Esophagus squamous epithelium (tissue), 5 donors: ENCODE measurements at regions not wholly inside any gene's neighbourhood (a gene's known extent, or its start where the extent isn't known, plus 50 kb on each side); places are given as distances from the start of the nearest gene placed in this dataset.

Source experiments
- DNase-seq: peaks from one replicate; lab custom pipeline; 2025; lab: John Stamatoyannopoulos, UW
- H3K27ac ChIP-seq, 4 donors: fragments of 200-600 bp; sonication (generic); one replicate each; pipeline ENCODE4 v1.5.1; 2016 to 2019; ENCODE audit warnings: mild to moderate bottlenecking in 1 of 4
- H3K27me3 ChIP-seq, 4 donors: fragments of 200-600 bp; sonication (generic); 1 replicate in 3 of 4; 2 replicates in 1 of 4; pipeline versions ENCODE4 v1.5.1 to v1.6.0; 2017 to 2021; ENCODE audit warnings: antibody characterized with exemption in 1 of 4
- H3K36me3 ChIP-seq, 3 donors: fragments of 200-600 bp; sonication (generic); one replicate each; pipeline ENCODE4 v1.5.1; 2016 to 2019
- H3K4me1 ChIP-seq, 3 donors: fragments of 200-600 bp; sonication (generic); one replicate each; pipeline ENCODE4 v1.5.1; 2017 to 2019
- H3K4me3 ChIP-seq, 4 donors: fragments of 200-600 bp; sonication (generic); 1 replicate in 3 of 4; 2 replicates in 1 of 4; pipeline ENCODE4 v1.5.1; 2016 to 2019; ENCODE audit warnings: mild to moderate bottlenecking in 2 of 4, moderate library complexity in 1 of 4
- H3K9me3 ChIP-seq, 3 donors: fragments of 200-600 bp; sonication (generic); one replicate each; pipeline ENCODE4 v1.5.1; 2016 to 2019
- POLR2A ChIP-seq, 4 donors: fragments of 450-650 bp; IDR thresholded peaks; one replicate each; pipeline ENCODE4 v1.6.1; 2017; ENCODE audit warnings: antibody characterized with exemption in 4 of 4, mild to moderate bottlenecking in 4 of 4, moderate library complexity in 3 of 4
- WGBS, 2 donors: methylation state at CpG; one replicate each; pipeline ENCODE4 v1.1.5; 2018; 5-methylcytosine and 5-hydroxymethylcytosine counted together
- intact Hi-C: fragments of 100-400 bp; cut with DNase I; formaldehyde crosslinking; loops from one replicate; pipeline ENCODE4 v1.15.0; 2022
- TF ChIP-seq, protein P1 (sequence below), 6 experiments: fragments of 450-650 bp in 4 of 6; fragments of 200-600 bp in 2 of 6; sonication (generic) in 2 of 6; IDR thresholded peaks; one replicate each; pipeline ENCODE4 v1.5.1; 2016 to 2019; ENCODE audit warnings: antibody characterized with exemption in 6 of 6, mild to moderate bottlenecking in 4 of 6, moderate library complexity in 4 of 6
- donor health status: DM: yes; HTN: yes; CAD: no.

DNA sequence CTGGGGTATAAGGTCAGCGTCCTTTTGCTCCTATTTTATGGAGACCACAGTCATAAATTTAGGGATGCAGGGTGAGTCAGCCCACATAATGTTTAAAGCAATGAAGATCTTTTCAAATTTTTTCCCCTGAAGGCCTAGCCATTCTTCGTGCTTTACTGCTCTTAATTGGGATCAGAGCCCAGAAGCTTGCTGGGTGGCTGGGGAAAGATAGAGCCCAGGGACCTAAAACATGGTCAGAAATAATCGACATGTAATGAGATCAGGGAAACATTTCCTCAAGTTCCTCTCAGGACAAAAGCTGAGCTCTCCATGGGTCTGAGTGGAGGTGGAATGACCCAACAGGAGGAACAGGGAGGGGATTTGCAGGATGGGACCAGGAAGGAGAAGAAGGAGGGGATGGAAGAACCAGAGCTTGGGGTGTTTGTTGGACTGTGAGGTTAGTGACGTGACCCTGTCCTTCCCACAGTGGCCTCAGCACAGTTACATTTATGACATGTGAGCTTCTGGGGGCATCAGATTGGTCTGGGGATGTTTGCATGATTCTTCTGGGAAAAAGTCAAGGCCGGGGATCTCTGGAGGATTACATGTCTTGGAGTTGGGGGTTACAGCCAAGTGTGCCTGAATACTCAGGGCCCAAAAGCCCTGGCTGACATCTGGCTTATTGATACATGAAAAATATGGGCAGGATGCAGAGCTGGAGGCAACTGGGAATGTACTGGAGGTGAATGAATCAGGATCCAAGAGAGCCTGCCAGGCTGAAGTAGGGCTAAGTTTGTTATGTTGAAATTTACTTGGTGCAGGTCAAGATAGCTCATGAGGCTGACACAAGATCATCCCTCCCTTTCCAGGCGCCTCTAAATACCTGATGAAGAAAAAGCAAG, 477.9 kb downstream of the RPS24 start:
- TF ChIP-seq, protein P1, sequence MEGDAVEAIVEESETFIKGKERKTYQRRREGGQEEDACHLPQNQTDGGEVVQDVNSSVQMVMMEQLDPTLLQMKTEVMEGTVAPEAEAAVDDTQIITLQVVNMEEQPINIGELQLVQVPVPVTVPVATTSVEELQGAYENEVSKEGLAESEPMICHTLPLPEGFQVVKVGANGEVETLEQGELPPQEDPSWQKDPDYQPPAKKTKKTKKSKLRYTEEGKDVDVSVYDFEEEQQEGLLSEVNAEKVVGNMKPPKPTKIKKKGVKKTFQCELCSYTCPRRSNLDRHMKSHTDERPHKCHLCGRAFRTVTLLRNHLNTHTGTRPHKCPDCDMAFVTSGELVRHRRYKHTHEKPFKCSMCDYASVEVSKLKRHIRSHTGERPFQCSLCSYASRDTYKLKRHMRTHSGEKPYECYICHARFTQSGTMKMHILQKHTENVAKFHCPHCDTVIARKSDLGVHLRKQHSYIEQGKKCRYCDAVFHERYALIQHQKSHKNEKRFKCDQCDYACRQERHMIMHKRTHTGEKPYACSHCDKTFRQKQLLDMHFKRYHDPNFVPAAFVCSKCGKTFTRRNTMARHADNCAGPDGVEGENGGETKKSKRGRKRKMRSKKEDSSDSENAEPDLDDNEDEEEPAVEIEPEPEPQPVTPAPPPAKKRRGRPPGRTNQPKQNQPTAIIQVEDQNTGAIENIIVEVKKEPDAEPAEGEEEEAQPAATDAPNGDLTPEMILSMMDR (IDR thresholded peaks at IDR 0.05): no peak
- no peak for TF ChIP-seq POLR2A (IDR thresholded peaks at IDR 0.05)
- peaks cover 0 to 3% (median 0%) of the 10 kb centered on the region in 4 donors for H3K27me3 ChIP-seq
- intact Hi-C loops: no loop called here
- H3K4me3 ChIP-seq: no peak overlapping the region
- H3K27ac ChIP-seq: peak overlapping the region in 3 of 4 donors; percentile 52 to 61 (median 58)
- H3K9me3 ChIP-seq: no peaks in the 10 kb centered on the region
- H3K36me3 ChIP-seq: no peaks in the 10 kb centered on the region
- DNase-seq: no peak
- peaks cover 0 to 58% (median 19%) of the 10 kb centered on the region in 3 donors for H3K4me1 ChIP-seq
- WGBS, 2 donors: 61 to 66% methylated on average over 6 of the region's 6 CpGs

DNA sequence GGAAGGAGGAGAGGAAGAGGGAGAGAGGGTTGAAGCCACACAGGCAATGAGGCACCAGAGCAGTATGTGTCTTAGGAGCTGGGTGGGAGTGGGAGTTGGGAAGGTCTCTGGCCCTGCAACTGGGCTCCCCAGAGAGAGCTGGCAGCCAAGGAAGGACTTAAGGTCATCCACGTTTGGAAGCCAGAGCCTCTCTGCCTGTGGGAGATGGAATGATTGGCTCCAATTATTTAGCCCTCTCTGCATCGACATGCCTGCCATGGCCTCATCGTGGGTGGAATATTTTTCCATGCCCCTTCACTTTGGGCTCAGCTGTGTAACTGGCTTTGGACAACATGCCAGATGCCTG, 478.5 kb downstream of the RPS24 start:
- intact Hi-C loops: no loop called here
- H3K27ac ChIP-seq: peak overlapping the region in 1 of 4 donors; percentile 52
- H3K36me3 ChIP-seq: no peaks in the 10 kb centered on the region
- TF ChIP-seq POLR2A (IDR thresholded peaks at IDR 0.05): no peak
- TF ChIP-seq, protein P1 (IDR thresholded peaks at IDR 0.05): no peak
- peaks cover 0 to 63% (median 19%) of the 10 kb centered on the region in 3 donors for H3K4me1 ChIP-seq
- H3K9me3 ChIP-seq: no peaks in the 10 kb centered on the region
- DNase-seq: no peak
- WGBS, 2 donors: 53 to 60% methylated on average over 1 to 3 of the region's 3 CpGs
- H3K4me3 ChIP-seq: no peak overlapping the region
- H3K27me3 ChIP-seq: peaks cover 0 to 3% (median 0%) of the 10 kb centered on the region in 4 donors

DNA sequence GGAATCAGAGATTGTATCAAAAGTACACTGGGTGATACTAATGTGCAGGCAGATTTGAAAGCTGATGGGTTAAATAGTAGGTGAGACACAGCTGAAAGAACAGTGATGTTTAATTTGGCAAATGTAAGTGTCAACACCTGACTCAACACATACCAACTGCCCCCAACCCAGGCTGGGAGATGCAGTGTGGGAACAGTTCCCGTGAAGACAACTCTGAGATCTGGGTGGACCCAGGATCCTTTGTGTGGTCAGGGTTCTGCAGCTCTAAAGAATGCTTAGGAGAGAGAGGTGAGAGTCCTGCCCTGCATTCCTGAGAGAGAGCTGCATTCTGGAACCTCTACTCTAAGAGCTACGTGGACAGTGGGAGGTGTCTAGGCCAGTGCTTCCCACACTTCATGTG, 479.7 kb downstream of the RPS24 start:
- TF ChIP-seq, protein P1 (IDR thresholded peaks at IDR 0.05): no peak
- TF ChIP-seq POLR2A (IDR thresholded peaks at IDR 0.05): no peak
- H3K9me3 ChIP-seq: no peaks in the 10 kb centered on the region
- no peak overlapping the region for H3K27ac ChIP-seq
- WGBS, 2 donors: 73 to 79% methylated on average over 1 to 2 of the region's 2 CpGs
- intact Hi-C loops: no loop called here
- H3K4me3 ChIP-seq: no peak overlapping the region
- no peaks in the 10 kb centered on the region for H3K36me3 ChIP-seq
- no peak for DNase-seq
- no peaks in the 10 kb centered on the region for H3K27me3 ChIP-seq
- peaks cover 0 to 55% (median 11%) of the 10 kb centered on the region in 3 donors for H3K4me1 ChIP-seq

DNA sequence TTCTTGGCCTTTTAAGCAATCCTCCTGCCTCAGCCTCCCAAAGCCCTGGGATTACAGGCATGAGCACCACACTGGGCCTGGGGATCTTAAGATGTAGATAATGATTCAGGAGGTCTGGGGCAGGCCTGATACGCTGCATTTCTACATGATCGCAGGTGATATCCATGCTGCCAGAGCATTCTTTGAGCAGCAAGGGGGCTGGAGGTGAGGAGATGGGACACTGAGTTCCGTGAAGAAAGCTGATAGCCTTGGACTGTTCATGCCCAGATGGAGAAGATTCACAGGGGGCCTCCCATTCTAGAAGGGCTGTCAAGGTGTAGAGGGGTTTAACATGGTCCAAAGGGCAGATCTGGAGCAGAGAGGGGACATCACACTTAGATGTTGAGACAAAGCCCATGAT, 480.3 kb downstream of the RPS24 start:
- TF ChIP-seq, protein P1 (IDR thresholded peaks at IDR 0.05): no peak
- TF ChIP-seq POLR2A (IDR thresholded peaks at IDR 0.05): no peak
- no peaks in the 10 kb centered on the region for H3K36me3 ChIP-seq
- no peaks in the 10 kb centered on the region for H3K9me3 ChIP-seq
- no peak overlapping the region for H3K4me3 ChIP-seq
- no peaks in the 10 kb centered on the region for H3K27me3 ChIP-seq
- peaks cover 0 to 49% (median 11%) of the 10 kb centered on the region in 3 donors for H3K4me1 ChIP-seq
- intact Hi-C loops: no loop called here
- H3K27ac ChIP-seq: no peak overlapping the region
- no peak for DNase-seq
- WGBS, 2 donors: 100% methylated on average over 1 of the region's 3 CpGs; no CpG with 5 or more reads in 1 of the 2 donors

DNA sequence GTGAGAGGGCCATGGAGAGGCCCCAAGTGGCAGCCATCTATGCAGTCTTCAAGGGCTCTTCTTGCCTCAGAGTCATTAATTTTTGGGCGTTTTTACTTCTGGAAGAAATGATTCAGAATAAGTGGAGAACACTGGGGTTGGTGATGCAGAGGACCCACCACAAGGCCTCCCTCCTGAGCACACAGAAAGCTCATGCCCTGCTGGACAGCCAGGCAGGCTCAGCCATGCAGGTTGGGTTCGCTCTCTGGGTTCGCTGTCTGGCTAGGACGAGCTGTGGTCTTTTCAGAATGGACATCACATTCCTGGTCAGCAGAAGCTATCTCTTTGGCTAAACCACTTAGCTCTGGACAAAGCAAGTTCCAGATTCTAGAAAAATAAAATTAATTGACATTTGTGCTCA, 480.8 kb downstream of the RPS24 start:
- no peak overlapping the region for H3K4me3 ChIP-seq
- DNase-seq: no peak
- 20 to 91% methylated on average over 1 to 4 of the region's 4 CpGs for WGBS, 2 donors
- intact Hi-C loops: no loop called here
- no peaks in the 10 kb centered on the region for H3K36me3 ChIP-seq
- no peaks in the 10 kb centered on the region for H3K9me3 ChIP-seq
- H3K27me3 ChIP-seq: no peaks in the 10 kb centered on the region
- peak overlapping the region in 1 of 4 donors; percentile 44 for H3K27ac ChIP-seq
- TF ChIP-seq POLR2A (IDR thresholded peaks at IDR 0.05): no peak
- TF ChIP-seq, protein P1 (IDR thresholded peaks at IDR 0.05): no peak
- peaks cover 0 to 47% (median 11%) of the 10 kb centered on the region in 3 donors for H3K4me1 ChIP-seq
